HEK293 (cell line): ENCODE measurements at regions not wholly inside any gene's neighbourhood (a gene's known extent, or its start where the extent isn't known, plus 50 kb on each side); places are given as distances from the start of the nearest gene placed in this dataset.

ENCODE experiments used
- CTCF ChIA-PET: fragments of 350-600 bp; formaldehyde crosslinking; extraction: SDS; loops from one replicate; lab custom pipeline; 2021; ENCODE audit warnings: antibody characterized with exemption; lab: Yijun Ruan, JAX
- POLR2A ChIA-PET: fragments of 300-600 bp; formaldehyde crosslinking; extraction: SDS; loops from one replicate; lab custom pipeline; 2020; ENCODE audit warnings: antibody characterized with exemption, inconsistent platforms; lab: Yijun Ruan, JAX
- H3K27ac ChIP-seq: fragments of 200-500 bp; sonication (Bioruptor generic); 2 replicates; pipeline ENCODE4 v1.5.1; 2014; ENCODE audit warnings: low read depth, low read length, control low read depth, inconsistent platforms; ENCODE audit errors: extremely low read depth
- H3K36me3 ChIP-seq, 2 experiments: fragments of 200-500 bp in 1 of 2; sonication (Bioruptor generic) in 1 of 2; 1 replicate in 1 of 2; 2 replicates in 1 of 2; pipeline ENCODE4 v1.5.1; 2014 to 2017; ENCODE audit warnings: inconsistent platforms in 2 of 2, low read length in 2 of 2; ENCODE audit not compliant: control insufficient read depth in 2 of 2, insufficient read depth in 1 of 2
- H3K4me1 ChIP-seq: fragments of 200-500 bp; sonication (Bioruptor generic); 2 replicates; pipeline ENCODE4 v1.5.1; 2014; ENCODE audit warnings: mild to moderate bottlenecking, low read length, inconsistent platforms; ENCODE audit not compliant: control insufficient read depth, insufficient read depth
- H3K4me3 ChIP-seq: 2 replicates; pipeline ENCODE4 v1.5.1; 2011; ENCODE audit warnings: low read depth, mild to moderate bottlenecking, control low read depth, low read length, moderate library complexity
- H3K9me3 ChIP-seq: fragments of 200-500 bp; sonication (Bioruptor generic); 2 replicates; pipeline ENCODE4 v1.5.1; 2014; ENCODE audit warnings: low read depth, low read length, inconsistent platforms; ENCODE audit not compliant: control insufficient read depth, insufficient read depth
- BCL11B ChIP-seq: fragments of 450-650 bp; formaldehyde crosslinking; IDR thresholded peaks from 2 replicates; pipeline ENCODE4 v1.5.1; 2016; ENCODE audit warnings: low read depth, missing biosample characterization, missing genetic modification characterization
- GFI1B ChIP-seq: fragments of 450-650 bp; formaldehyde crosslinking; IDR thresholded peaks from 2 replicates; pipeline ENCODE4 v1.5.1; 2016; ENCODE audit warnings: missing biosample characterization, missing genetic modification characterization
- HIC1 ChIP-seq: fragments of 450-650 bp; formaldehyde crosslinking; IDR thresholded peaks from 2 replicates; pipeline ENCODE4 v1.5.1; 2016; ENCODE audit warnings: missing biosample characterization, missing genetic modification characterization
- HOXD13 ChIP-seq: sonication (generic); formaldehyde crosslinking; IDR thresholded peaks from 2 replicates; pipeline ENCODE4 v1.8.0; 2022; ENCODE audit warnings: missing genetic modification reagents, borderline replicate concordance
- SP7 ChIP-seq: fragments of 450-650 bp; formaldehyde crosslinking; IDR thresholded peaks from 2 replicates; pipeline ENCODE4 v1.5.1; 2016; ENCODE audit warnings: missing biosample characterization, missing genetic modification characterization
- YY2 ChIP-seq: fragments of 450-650 bp; formaldehyde crosslinking; IDR thresholded peaks from 2 replicates; pipeline ENCODE4 v1.5.1; 2016; ENCODE audit warnings: missing biosample characterization, missing genetic modification characterization
- ZFP69B ChIP-seq: fragments of 450-650 bp; formaldehyde crosslinking; IDR thresholded peaks from 2 replicates; pipeline ENCODE4 v1.5.1; 2016; ENCODE audit warnings: missing biosample characterization, missing genetic modification characterization
- ZNF112 ChIP-seq: fragments of 450-650 bp; formaldehyde crosslinking; IDR thresholded peaks from 2 replicates; pipeline ENCODE4 v1.5.0; 2017; ENCODE audit warnings: missing biosample characterization, missing genetic modification characterization
- ZNF140 ChIP-seq: fragments of 450-650 bp; formaldehyde crosslinking; IDR thresholded peaks from 2 replicates; pipeline ENCODE4 v1.5.1; 2016; ENCODE audit warnings: missing biosample characterization, missing genetic modification characterization
- ZNF2 ChIP-seq: fragments of 450-650 bp; formaldehyde crosslinking; IDR thresholded peaks from 2 replicates; pipeline ENCODE4 v1.5.1; 2016; ENCODE audit warnings: missing biosample characterization, missing genetic modification characterization
- ZNF214 ChIP-seq: fragments of 450-650 bp; formaldehyde crosslinking; IDR thresholded peaks from 2 replicates; pipeline ENCODE4 v1.5.1; 2017; ENCODE audit warnings: missing biosample characterization, mild to moderate bottlenecking, missing genetic modification characterization, borderline replicate concordance
- ZNF221 ChIP-seq: fragments of 450-650 bp; formaldehyde crosslinking; IDR thresholded peaks from 2 replicates; pipeline ENCODE4 v1.5.1; 2017; ENCODE audit warnings: missing biosample characterization, missing genetic modification characterization, borderline replicate concordance
- ZNF26 ChIP-seq: fragments of 450-650 bp; formaldehyde crosslinking; IDR thresholded peaks from 2 replicates; pipeline ENCODE4 v1.5.1; 2016; ENCODE audit warnings: missing biosample characterization, missing genetic modification characterization
- ZNF266 ChIP-seq: fragments of 450-650 bp; formaldehyde crosslinking; IDR thresholded peaks from 2 replicates; pipeline ENCODE4 v1.5.1; 2016; ENCODE audit warnings: missing biosample characterization, missing genetic modification characterization, low read depth
- ZNF274 ChIP-seq, 2 experiments: fragments of 200-500 bp in 1 of 2; fragments of 450-650 bp in 1 of 2; sonication (Bioruptor generic) in 1 of 2; formaldehyde crosslinking in 1 of 2; IDR thresholded peaks; 2 replicates each; pipeline versions ENCODE4 v1.5.1 to v1.6.1; 2014 to 2016; ENCODE audit warnings: borderline replicate concordance in 1 of 2, inconsistent platforms in 1 of 2, low read length in 1 of 2, missing biosample characterization in 1 of 2, missing genetic modification characterization in 1 of 2
- ZNF341 ChIP-seq: fragments of 450-650 bp; formaldehyde crosslinking; IDR thresholded peaks from 2 replicates; pipeline ENCODE4; 2016; ENCODE audit warnings: low read depth, missing biosample characterization, missing genetic modification characterization
- ZNF561 ChIP-seq: fragments of 450-650 bp; IDR thresholded peaks from 2 replicates; pipeline ENCODE4 v1.5.1; 2018; ENCODE audit warnings: missing biosample characterization, missing genetic modification characterization, borderline replicate concordance
- ZNF692 ChIP-seq: fragments of 450-650 bp; formaldehyde crosslinking; IDR thresholded peaks from 2 replicates; pipeline ENCODE4 v1.5.1; 2016; ENCODE audit warnings: missing biosample characterization, missing genetic modification characterization
- ZNF830 ChIP-seq: fragments of 450-650 bp; IDR thresholded peaks from 2 replicates; pipeline ENCODE4 v1.5.0; 2018; ENCODE audit warnings: missing biosample characterization, missing genetic modification characterization, low read depth, mild to moderate bottlenecking, moderate library complexity
- ZSCAN16 ChIP-seq: fragments of 450-650 bp; formaldehyde crosslinking; IDR thresholded peaks from 2 replicates; pipeline ENCODE4 v1.5.1; 2016; ENCODE audit warnings: missing biosample characterization, missing genetic modification characterization
- ZSCAN4 ChIP-seq: fragments of 450-650 bp; formaldehyde crosslinking; IDR thresholded peaks from 2 replicates; pipeline ENCODE4 v1.5.1; 2017; ENCODE audit warnings: missing biosample characterization, missing genetic modification characterization

- TF ChIP-seq ZNF214 (no peak), ZNF26 (tag by site-specific recombination) (no peak), ZNF692 (tag by site-specific recombination) (no peak), HOXD13 (CRISPR knock-in tag) (no peak), ZNF140 (no peak), ZNF341 (tag by site-specific recombination) (no peak)
- ChIA-PET CTCF (no interaction called here), POLR2A (no interaction called here)
- Histone ChIP-seq H3K9me3 (no peaks in the 10 kb centered on the region), H3K4me1 (no peaks in the 10 kb centered on the region), H3K27ac (no peak overlapping the region), H3K36me3 (no peaks in the 10 kb centered on the region), H3K4me3 (no peak overlapping the region)
Observed at GRCh38 chr6:170101281-170102035, 189.4 kb downstream of the DLL1 start.

GRCh38 chr6:170100046-170100445, 190.8 kb downstream of the DLL1 start:
- Histone ChIP-seq H3K9me3 (no peaks in the 10 kb centered on the region), H3K27ac (no peak overlapping the region), H3K36me3 (no peaks in the 10 kb centered on the region), H3K4me1 (no peaks in the 10 kb centered on the region), H3K4me3 (no peak overlapping the region)
- no peak for TF ChIP-seq YY2 (tag by site-specific recombination)
- no peak for TF ChIP-seq ZNF830 (tag by site-specific recombination)
- no peak for TF ChIP-seq GFI1B (tag by site-specific recombination)
- no peak for TF ChIP-seq ZNF692 (tag by site-specific recombination)
- no peak for TF ChIP-seq ZNF266
- no peak for TF ChIP-seq ZSCAN16
- TF ChIP-seq ZNF2 (tag by site-specific recombination), result no peak
- ChIA-PET CTCF (interaction anchor here (0.6 kb wide), 1 partner anchor 126 kb away, joined by 4 read pairs; no protein-coding TSS in a partner anchor), POLR2A (no interaction called here)

GRCh38 chr6:170099387-170099786, 191.5 kb downstream of the DLL1 start:
- no peaks in the 10 kb centered on the region for H3K4me1 ChIP-seq
- H3K4me3 ChIP-seq, result no peak overlapping the region
- no peaks in the 10 kb centered on the region for H3K9me3 ChIP-seq
- no peak overlapping the region for H3K27ac ChIP-seq
- ChIA-PET CTCF (interaction anchor here (0.6 kb wide), 1 partner anchor 125 kb away, joined by 4 read pairs; no protein-coding TSS in a partner anchor), POLR2A (no interaction called here)
- TF ChIP-seq BCL11B (tag by site-specific recombination) (no peak), ZNF561 (tag by site-specific recombination) (no peak), HIC1 (tag by site-specific recombination) (no peak), ZSCAN4 (tag by site-specific recombination) (no peak), SP7 (tag by site-specific recombination) (no peak), ZNF221 (tag by site-specific recombination) (no peak), ZNF830 (tag by site-specific recombination) (no peak), ZNF112 (no peak), ZNF274 (IDR thresholded peaks at IDR 0.05; ENCODE audit: low read length) (no peak), ZNF274 (tag by site-specific recombination; IDR thresholded peaks at IDR 0.05; ENCODE audit: borderline replicate concordance) (no peak), ZFP69B (tag by site-specific recombination) (no peak)
- no peaks in the 10 kb centered on the region for H3K36me3 ChIP-seq
